HG03378 (cell line): ENCODE measurements at regions not wholly inside any gene's neighbourhood (a gene's known extent, or its start where the extent isn't known, plus 50 kb on each side); places are given as distances from the start of the nearest gene placed in this dataset.
A peak's percentile ranks its signal among the peaks of the same experiment; 100 is the strongest.

Experiments
- ATAC-seq: cut with Tn5 transposase; IDR thresholded peaks from one replicate; pipeline ENCODE4 v1.9.1; 2021; ENCODE audit warnings: mild to moderate bottlenecking, moderate library complexity; ENCODE audit not compliant: unreplicated experiment

- ATAC-seq: peak; percentile 76
Measured at GRCh38 chr11:130765951-130766649, 150.2 kb downstream of the SNX19 start.

GRCh38 chr11:130766650-130767565 is 149.4 kb downstream of the SNX19 start:
- ATAC-seq: peak; percentile 18

- no peak for ATAC-seq
Measured at GRCh38 chr11:130769782-130770535, 146.3 kb downstream of the SNX19 start.

GRCh38 chr11:130771708-130772107 is 144.6 kb downstream of the SNX19 start:
- no peak for ATAC-seq

GRCh38 chr11:130772266-130773227 is 143.7 kb downstream of the SNX19 start:
- no peak for ATAC-seq

- ATAC-seq: no peak
Measured at GRCh38 chr11:130773244-130773820, 142.9 kb downstream of the SNX19 start.

- no peak for ATAC-seq
Measured at GRCh38 chr11:130774703-130775102, 141.6 kb downstream of the SNX19 start.

GRCh38 chr11:130775306-130776060 is 140.8 kb downstream of the SNX19 start:
- ATAC-seq: no peak

GRCh38 chr11:130776061-130776419 is 140.2 kb downstream of the SNX19 start:
- ATAC-seq: no peak

GRCh38 chr11:130778026-130778425 is 138.3 kb downstream of the SNX19 start:
- no peak for ATAC-seq

GRCh38 chr11:130778705-130779104 is 137.6 kb downstream of the SNX19 start:
- no peak for ATAC-seq

- no peak for ATAC-seq
Measured at GRCh38 chr11:130779267-130779666, 137.0 kb downstream of the SNX19 start.

- no peak for ATAC-seq
Measured at GRCh38 chr11:130779943-130780342, 136.3 kb downstream of the SNX19 start.

GRCh38 chr11:130780437-130780836 is 135.8 kb downstream of the SNX19 start:
- ATAC-seq: no peak

GRCh38 chr11:130781931-130782330 is 134.3 kb downstream of the SNX19 start:
- no peak for ATAC-seq

GRCh38 chr11:130782361-130783222 is 133.7 kb downstream of the SNX19 start:
- no peak for ATAC-seq

GRCh38 chr11:130783323-130783722 is 133.0 kb downstream of the SNX19 start:
- ATAC-seq: no peak

GRCh38 chr11:130785380-130786116 is 130.7 kb downstream of the SNX19 start:
- ATAC-seq: no peak
